ENCODE measurements at regions not wholly inside any gene's neighbourhood (a gene's known extent, or its start where the extent isn't known, plus 50 kb on each side); places are given as distances from the start of the nearest gene placed in this dataset.

DNA sequence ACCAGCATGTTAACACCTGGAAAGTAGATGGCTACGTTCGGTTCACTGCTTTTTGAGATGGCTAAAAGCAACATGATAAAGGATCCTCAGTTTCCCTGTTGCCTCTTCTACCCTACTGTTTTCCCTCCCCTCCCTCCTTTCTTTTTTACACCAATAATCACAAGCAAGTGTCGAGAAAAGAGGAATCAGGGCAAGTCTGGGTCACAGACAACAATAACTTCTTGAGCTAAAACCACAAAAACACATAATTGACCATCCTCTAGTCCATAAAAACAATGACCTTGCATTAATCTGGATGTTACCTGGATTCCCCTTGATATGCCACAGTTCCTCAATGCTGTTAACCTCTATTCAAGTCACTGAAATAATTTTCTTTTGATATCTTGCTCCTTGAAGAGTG is 736.6 kb upstream of the GCFC2 start:
- H3K4me3 ChIP-seq (ENCODE audit: low read depth, low read length): no peak overlapping the region
- DNase-seq (ENCODE audit: low read depth, low spot score): no peak
- ChIA-PET POLR2A (no interaction called here), CTCF (no interaction called here)
- TF ChIP-seq CTCF (IDR thresholded peaks at IDR 0.05; ENCODE audit: insufficient read depth, low read length, missing control alignments): no peak

DNA sequence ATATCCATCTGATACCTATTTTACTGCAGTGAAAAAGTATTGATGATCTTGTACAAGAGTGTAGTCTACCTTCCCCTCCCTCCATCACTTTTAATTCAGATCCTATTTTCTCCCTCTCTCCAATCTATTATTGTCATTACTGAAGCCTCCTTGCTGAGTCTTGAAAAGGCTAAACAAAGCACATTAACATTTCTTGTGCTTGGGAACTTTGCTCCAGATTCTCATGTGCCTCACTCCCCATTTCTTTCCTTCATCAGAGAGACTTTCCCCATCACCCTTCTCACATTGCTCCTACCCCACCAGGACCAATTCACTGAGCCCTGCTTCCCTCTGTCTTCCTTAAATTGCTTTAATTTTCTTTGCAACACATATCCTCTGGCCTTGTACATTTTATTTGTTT is 736.2 kb upstream of the GCFC2 start:
- ChIA-PET POLR2A (no interaction called here), CTCF (no interaction called here)
- no peak for TF ChIP-seq CTCF (IDR thresholded peaks at IDR 0.05; ENCODE audit: insufficient read depth, low read length, missing control alignments)
- no peak for DNase-seq (ENCODE audit: low read depth, low spot score)
- H3K4me3 ChIP-seq (ENCODE audit: low read depth, low read length): no peak overlapping the region

GRCh38 chr2:76445880-76446279 is 735.2 kb upstream of the GCFC2 start:
- H3K4me3 ChIP-seq (ENCODE audit: low read depth, low read length): no peak overlapping the region
- CTCF ChIA-PET: no interaction called here
- POLR2A ChIA-PET: no interaction called here
- no peak for TF ChIP-seq CTCF (IDR thresholded peaks at IDR 0.05; ENCODE audit: insufficient read depth, low read length, missing control alignments)
- no peak for DNase-seq (ENCODE audit: low read depth, low spot score)

GRCh38 chr2:76444732-76445131 is 734.0 kb upstream of the GCFC2 start:
- CTCF ChIA-PET: no interaction called here

GRCh38 chr2:76437564-76437963 is 726.8 kb upstream of the GCFC2 start:
- DNase-seq (ENCODE audit: low read depth, low spot score): no peak
- CTCF ChIA-PET: no interaction called here
- H3K4me3 ChIP-seq (ENCODE audit: low read depth, low read length): no peak overlapping the region
- TF ChIP-seq CTCF (IDR thresholded peaks at IDR 0.05; ENCODE audit: insufficient read depth, low read length, missing control alignments): no peak
- POLR2A ChIA-PET: no interaction called here

More at GRCh38 chr2:76444732-76445131, 734.0 kb upstream of the GCFC2 start:
- H3K4me3 ChIP-seq (ENCODE audit: low read depth, low read length): no peak overlapping the region
- POLR2A ChIA-PET: no interaction called here
- no peak for TF ChIP-seq CTCF (IDR thresholded peaks at IDR 0.05; ENCODE audit: insufficient read depth, low read length, missing control alignments)
- DNase-seq (ENCODE audit: low read depth, low spot score): no peak

DNA sequence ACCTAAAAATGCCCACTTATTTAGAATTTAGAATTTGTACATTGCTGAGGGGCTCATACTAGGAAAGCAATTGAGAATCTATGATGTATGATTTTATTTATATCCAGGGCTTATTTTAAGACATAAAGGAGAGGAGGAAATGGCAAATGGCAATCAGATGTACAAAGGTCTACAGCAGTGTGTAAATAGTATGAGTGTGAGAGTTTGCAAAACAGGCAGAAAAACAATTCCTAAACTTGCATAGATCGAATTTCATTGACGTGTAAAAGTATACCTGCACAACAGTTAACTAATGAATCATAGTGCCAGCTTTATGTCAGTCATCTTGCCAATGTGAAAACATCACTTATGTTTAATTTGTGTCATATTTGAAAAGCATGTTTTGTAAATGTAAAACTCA is 718.7 kb upstream of the GCFC2 start:
- DNase-seq (ENCODE audit: low read depth, low spot score): no peak
- POLR2A ChIA-PET: no interaction called here
- CTCF ChIA-PET: no interaction called here

More for the DNA sequence above, 718.7 kb upstream of the GCFC2 start:
- no peak overlapping the region for H3K4me3 ChIP-seq (ENCODE audit: low read depth, low read length)
- TF ChIP-seq CTCF (IDR thresholded peaks at IDR 0.05; ENCODE audit: insufficient read depth, low read length, missing control alignments): no peak
